ENCODE measurements at regions not wholly inside any gene's neighbourhood (a gene's known extent, or its start where the extent isn't known, plus 50 kb on each side); places are given as distances from the start of the nearest gene placed in this dataset.

DNA sequence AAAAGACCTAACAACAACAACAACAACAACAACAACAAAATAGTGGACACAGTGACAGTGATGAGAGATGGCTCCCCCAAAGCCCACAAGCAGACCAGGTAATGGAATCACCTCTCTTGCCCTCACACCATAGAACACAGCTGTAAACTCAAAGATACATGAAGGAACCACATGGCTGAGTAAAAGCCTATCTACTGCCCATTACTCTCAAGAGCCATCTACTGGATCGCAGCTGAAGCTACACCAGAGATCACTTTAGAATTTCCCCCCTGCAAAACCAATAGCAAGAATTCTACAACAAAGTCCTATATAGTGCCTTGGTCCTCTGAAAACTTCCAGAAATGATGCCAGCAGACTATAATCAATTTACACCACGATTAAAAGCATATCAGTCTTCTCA is 1537.6 kb upstream of the CDH9 start:
- H3K9ac ChIP-seq (ENCODE audit: insufficient read depth, low read length) = no peak overlapping the region
- no peak overlapping the region for H2AFZ ChIP-seq (ENCODE audit: low read length)
- H3K27me3 ChIP-seq (ENCODE audit: control insufficient read depth, insufficient read depth, low read length) = no peaks in the 10 kb centered on the region
- TF ChIP-seq, protein P1, sequence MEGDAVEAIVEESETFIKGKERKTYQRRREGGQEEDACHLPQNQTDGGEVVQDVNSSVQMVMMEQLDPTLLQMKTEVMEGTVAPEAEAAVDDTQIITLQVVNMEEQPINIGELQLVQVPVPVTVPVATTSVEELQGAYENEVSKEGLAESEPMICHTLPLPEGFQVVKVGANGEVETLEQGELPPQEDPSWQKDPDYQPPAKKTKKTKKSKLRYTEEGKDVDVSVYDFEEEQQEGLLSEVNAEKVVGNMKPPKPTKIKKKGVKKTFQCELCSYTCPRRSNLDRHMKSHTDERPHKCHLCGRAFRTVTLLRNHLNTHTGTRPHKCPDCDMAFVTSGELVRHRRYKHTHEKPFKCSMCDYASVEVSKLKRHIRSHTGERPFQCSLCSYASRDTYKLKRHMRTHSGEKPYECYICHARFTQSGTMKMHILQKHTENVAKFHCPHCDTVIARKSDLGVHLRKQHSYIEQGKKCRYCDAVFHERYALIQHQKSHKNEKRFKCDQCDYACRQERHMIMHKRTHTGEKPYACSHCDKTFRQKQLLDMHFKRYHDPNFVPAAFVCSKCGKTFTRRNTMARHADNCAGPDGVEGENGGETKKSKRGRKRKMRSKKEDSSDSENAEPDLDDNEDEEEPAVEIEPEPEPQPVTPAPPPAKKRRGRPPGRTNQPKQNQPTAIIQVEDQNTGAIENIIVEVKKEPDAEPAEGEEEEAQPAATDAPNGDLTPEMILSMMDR (conservative IDR thresholded peaks at IDR 0.05 in 1 of 2, IDR thresholded peaks at IDR 0.05 in 1 of 2; ENCODE audit: low read depth in 1 of 2, low read length in 2 of 2) = no peak
- TF ChIP-seq EZH2 (IDR thresholded peaks at IDR 0.05; ENCODE audit: low read length, missing control alignments) = no peak
- peak in 1 of 2 donors; percentile 9 for DNase-seq (ENCODE audit: low read depth in 2 of 2)
- no peaks in the 10 kb centered on the region for H4K20me1 ChIP-seq (ENCODE audit: control insufficient read depth, extremely low read depth, insufficient read depth, low read length)
- H3K4me3 ChIP-seq (replicated peaks in 1 of 4; ENCODE audit: control extremely low read depth in 1 of 4, insufficient read depth in 1 of 4, low read depth in 3 of 4, low read length in 4 of 4) = no peak overlapping the region
- H3K4me1 ChIP-seq (ENCODE audit: control insufficient read depth, extremely low read depth, insufficient read depth, low read length) = no peaks in the 10 kb centered on the region
- H3K79me2 ChIP-seq (ENCODE audit: control insufficient read depth, insufficient read depth, low read length) = no peaks in the 10 kb centered on the region
- no peaks in the 10 kb centered on the region for H3K36me3 ChIP-seq (ENCODE audit: control insufficient read depth, insufficient read depth, low read length)
- no peak overlapping the region for H3K27ac ChIP-seq (ENCODE audit: insufficient read depth, low read length)
- H3K4me2 ChIP-seq (ENCODE audit: extremely low read depth, insufficient read depth, low read length) = no peak overlapping the region
- H3K9me3 ChIP-seq (ENCODE audit: control insufficient read depth, insufficient read depth, low read depth, low read length) = no peaks in the 10 kb centered on the region

DNA sequence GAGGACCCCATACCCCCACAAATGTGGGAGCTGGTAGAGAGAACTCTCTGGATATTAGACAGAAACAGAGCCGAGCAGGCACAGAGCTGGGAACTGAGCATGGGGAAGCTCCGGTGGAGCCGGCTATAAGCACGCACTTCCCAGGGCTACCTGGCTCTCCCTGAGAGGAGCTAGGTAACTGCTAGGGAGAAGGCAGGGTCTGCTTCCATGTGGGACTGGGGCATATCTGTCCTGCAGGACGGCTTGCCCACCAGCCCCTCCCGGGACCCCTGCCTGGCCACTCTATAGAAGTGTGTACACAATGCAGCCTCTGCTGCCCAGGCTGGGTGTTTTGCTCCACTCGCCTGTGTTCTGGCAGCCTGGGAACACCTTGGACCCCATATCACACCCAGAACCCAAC is 1537.0 kb upstream of the CDH9 start:
- no peak for TF ChIP-seq EZH2 (IDR thresholded peaks at IDR 0.05; ENCODE audit: low read length, missing control alignments)
- TF ChIP-seq, protein P1 (conservative IDR thresholded peaks at IDR 0.05 in 1 of 2, IDR thresholded peaks at IDR 0.05 in 1 of 2; ENCODE audit: low read depth in 1 of 2, low read length in 2 of 2) = no peak
- DNase-seq (ENCODE audit: low read depth in 2 of 2) = no peak
- Histone ChIP-seq H3K4me3 (replicated peaks in 1 of 4; ENCODE audit: control extremely low read depth in 1 of 4, insufficient read depth in 1 of 4, low read depth in 3 of 4, low read length in 4 of 4) (no peak overlapping the region), H3K36me3 (ENCODE audit: control insufficient read depth, insufficient read depth, low read length) (no peaks in the 10 kb centered on the region), H3K9ac (ENCODE audit: insufficient read depth, low read length) (no peak overlapping the region), H2AFZ (ENCODE audit: low read length) (no peak overlapping the region), H3K4me2 (ENCODE audit: extremely low read depth, insufficient read depth, low read length) (no peak overlapping the region), H3K27ac (ENCODE audit: insufficient read depth, low read length) (no peak overlapping the region), H4K20me1 (ENCODE audit: control insufficient read depth, extremely low read depth, insufficient read depth, low read length) (no peaks in the 10 kb centered on the region), H3K27me3 (ENCODE audit: control insufficient read depth, insufficient read depth, low read length) (no peaks in the 10 kb centered on the region), H3K4me1 (ENCODE audit: control insufficient read depth, extremely low read depth, insufficient read depth, low read length) (no peaks in the 10 kb centered on the region), H3K9me3 (ENCODE audit: control insufficient read depth, insufficient read depth, low read depth, low read length) (no peaks in the 10 kb centered on the region), H3K79me2 (ENCODE audit: control insufficient read depth, insufficient read depth, low read length) (no peaks in the 10 kb centered on the region)

DNA sequence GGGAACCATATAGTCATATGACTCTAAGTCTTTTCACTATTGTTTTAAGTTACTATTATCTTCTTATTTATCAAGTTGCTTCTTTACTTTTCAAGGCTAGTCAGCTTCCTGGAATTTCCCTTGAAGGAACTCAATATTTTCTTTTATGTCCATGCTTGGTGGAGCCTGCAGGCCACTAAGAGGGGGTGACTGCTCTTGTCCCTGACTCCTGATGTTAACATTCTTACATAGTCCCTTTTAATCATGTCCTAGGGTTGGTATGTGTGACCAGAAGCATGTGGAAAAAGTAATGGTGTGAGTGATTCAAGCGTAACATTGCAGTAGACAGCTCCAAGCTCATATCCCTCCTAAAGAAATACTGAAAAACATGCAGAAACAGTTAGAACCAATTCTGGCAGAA is 1536.2 kb upstream of the CDH9 start:
- DNase-seq (ENCODE audit: low read depth in 2 of 2) = no peak
- H3K36me3 ChIP-seq (ENCODE audit: control insufficient read depth, insufficient read depth, low read length) = no peaks in the 10 kb centered on the region
- no peak overlapping the region for H2AFZ ChIP-seq (ENCODE audit: low read length)
- H3K79me2 ChIP-seq (ENCODE audit: control insufficient read depth, insufficient read depth, low read length) = no peaks in the 10 kb centered on the region
- no peaks in the 10 kb centered on the region for H3K4me1 ChIP-seq (ENCODE audit: control insufficient read depth, extremely low read depth, insufficient read depth, low read length)
- H3K9me3 ChIP-seq (ENCODE audit: control insufficient read depth, insufficient read depth, low read depth, low read length) = no peaks in the 10 kb centered on the region
- no peaks in the 10 kb centered on the region for H3K27me3 ChIP-seq (ENCODE audit: control insufficient read depth, insufficient read depth, low read length)
- H3K9ac ChIP-seq (ENCODE audit: insufficient read depth, low read length) = no peak overlapping the region
- no peaks in the 10 kb centered on the region for H4K20me1 ChIP-seq (ENCODE audit: control insufficient read depth, extremely low read depth, insufficient read depth, low read length)
- TF ChIP-seq, protein P1 (conservative IDR thresholded peaks at IDR 0.05 in 1 of 2, IDR thresholded peaks at IDR 0.05 in 1 of 2; ENCODE audit: low read depth in 1 of 2, low read length in 2 of 2) = no peak
- no peak for TF ChIP-seq EZH2 (IDR thresholded peaks at IDR 0.05; ENCODE audit: low read length, missing control alignments)
- no peak overlapping the region for H3K4me3 ChIP-seq (replicated peaks in 1 of 4; ENCODE audit: control extremely low read depth in 1 of 4, insufficient read depth in 1 of 4, low read depth in 3 of 4, low read length in 4 of 4)
- no peak overlapping the region for H3K4me2 ChIP-seq (ENCODE audit: extremely low read depth, insufficient read depth, low read length)
- no peak overlapping the region for H3K27ac ChIP-seq (ENCODE audit: insufficient read depth, low read length)

All from fibroblast of lung (primary cell).